ENCODE measurements at regions not wholly inside any gene's neighbourhood (a gene's known extent, or its start where the extent isn't known, plus 50 kb on each side); places are given as distances from the start of the nearest gene placed in this dataset.
"Not testable (repeated sequence)": the region's sequence is repeated elsewhere in the genome, so short reads cannot be mapped to it uniquely, and the experiment has no call there.

- TF ChIP-seq CTCF (conservative IDR thresholded peaks at IDR 0.05); EZH2 (IDR thresholded peaks at IDR 0.05; ENCODE audit: low read depth): not testable (repeated sequence)
Measured at GRCh38 chr2:51894584-51894983, 862.7 kb upstream of the NRXN1 start.

All from PC-9 (cell line).